ENCODE measurements at regions not wholly inside any gene's neighbourhood (a gene's known extent, or its start where the extent isn't known, plus 50 kb on each side); places are given as distances from the start of the nearest gene placed in this dataset.

DNA sequence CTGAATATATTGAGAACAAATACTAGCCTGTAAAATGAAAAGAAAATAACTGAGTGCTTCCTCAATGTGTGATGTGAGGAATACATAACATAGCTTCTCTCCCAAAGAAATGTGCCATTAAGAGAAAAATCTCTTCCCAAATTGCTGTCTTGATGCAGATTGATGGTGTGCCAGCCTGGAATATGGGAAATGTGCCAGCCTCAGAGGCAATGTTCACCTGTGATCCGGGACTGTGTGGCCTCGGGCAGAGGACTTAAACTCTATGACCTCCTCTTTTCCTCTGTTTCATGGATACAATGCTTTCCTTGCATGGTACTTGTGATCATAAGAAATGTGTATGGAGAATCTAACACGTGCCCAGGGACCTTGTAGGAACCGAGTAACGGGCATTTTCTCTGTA, 370.9 kb downstream of the DIRAS2 start:
- Histone ChIP-seq H3K4me3 (no peak overlapping the region), H3K9ac (ENCODE audit: insufficient read length) (no peak overlapping the region), H3K27ac (no peak overlapping the region), H3K9me3 (ENCODE audit: low read depth, low read length) (no peaks in the 10 kb centered on the region), H3K36me3 (ENCODE audit: insufficient read depth, low read length) (no peaks in the 10 kb centered on the region)
- TF ChIP-seq FOXP2 (optimal IDR thresholded peaks at IDR 0.05; ENCODE audit: control extremely low read depth, extremely low read length, insufficient read depth) (no peak), POLR2AphosphoS5 (IDR thresholded peaks at IDR 0.05; ENCODE audit: borderline replicate concordance, low read depth, low read length) (no peak), EZH2 (IDR thresholded peaks at IDR 0.05) (no peak)
- no peak for DNase-seq (ENCODE audit: low read depth, low spot score)

DNA sequence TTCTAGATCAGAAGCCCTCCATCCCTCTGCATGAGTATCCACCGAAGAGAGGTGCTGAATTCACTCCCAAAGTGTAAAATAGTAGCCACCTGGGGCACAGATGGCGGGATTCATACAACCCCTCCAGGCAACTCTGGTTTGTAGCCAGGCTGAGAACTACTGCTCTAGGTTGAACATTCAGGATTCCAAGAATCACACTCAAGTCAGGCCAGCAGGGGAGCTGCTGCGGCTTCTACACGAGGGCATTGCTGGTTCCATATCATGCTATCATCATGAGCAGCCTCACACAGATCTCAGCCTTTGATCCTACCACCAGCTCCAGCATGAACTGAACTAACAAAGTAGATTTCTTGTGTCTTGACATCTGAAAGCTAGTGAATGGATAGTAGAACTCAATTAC, 367.9 kb downstream of the DIRAS2 start:
- TF ChIP-seq POLR2AphosphoS5 (IDR thresholded peaks at IDR 0.05; ENCODE audit: borderline replicate concordance, low read depth, low read length): no peak
- TF ChIP-seq FOXP2 (optimal IDR thresholded peaks at IDR 0.05; ENCODE audit: control extremely low read depth, extremely low read length, insufficient read depth): no peak
- no peak for TF ChIP-seq EZH2 (IDR thresholded peaks at IDR 0.05)
- Histone ChIP-seq H3K9ac (ENCODE audit: insufficient read length) (no peak overlapping the region), H3K4me3 (no peak overlapping the region), H3K27ac (no peak overlapping the region), H3K36me3 (ENCODE audit: insufficient read depth, low read length) (no peaks in the 10 kb centered on the region), H3K9me3 (ENCODE audit: low read depth, low read length) (no peaks in the 10 kb centered on the region)
- DNase-seq (ENCODE audit: low read depth, low spot score): no peak

DNA sequence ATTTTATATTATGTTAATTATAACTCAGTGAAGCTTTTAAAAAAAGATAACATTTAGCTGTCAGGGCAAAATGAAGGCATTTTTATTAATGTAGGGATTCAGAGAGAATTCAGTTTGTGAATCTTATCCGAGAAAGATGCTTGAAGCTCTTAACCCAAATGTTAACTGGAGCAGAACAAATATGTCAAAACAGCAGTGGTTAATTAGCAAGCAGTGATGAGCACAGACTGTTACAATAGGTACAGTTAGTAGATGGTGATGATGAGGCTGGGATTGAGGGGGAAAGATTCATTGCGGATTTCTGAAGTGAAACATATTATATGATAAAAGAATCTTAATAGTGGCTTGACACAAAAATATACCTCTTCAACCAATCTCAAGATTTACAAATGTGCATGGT, 356.7 kb downstream of the DIRAS2 start:
- Histone ChIP-seq H3K4me3 (no peak overlapping the region), H3K36me3 (ENCODE audit: insufficient read depth, low read length) (no peaks in the 10 kb centered on the region), H3K9ac (ENCODE audit: insufficient read length) (no peak overlapping the region), H3K27ac (no peak overlapping the region), H3K9me3 (ENCODE audit: low read depth, low read length) (no peaks in the 10 kb centered on the region)
- TF ChIP-seq FOXP2 (optimal IDR thresholded peaks at IDR 0.05; ENCODE audit: control extremely low read depth, extremely low read length, insufficient read depth): no peak
- TF ChIP-seq POLR2AphosphoS5 (IDR thresholded peaks at IDR 0.05; ENCODE audit: borderline replicate concordance, low read depth, low read length): no peak
- no peak for TF ChIP-seq EZH2 (IDR thresholded peaks at IDR 0.05)
- DNase-seq (ENCODE audit: low read depth, low spot score): no peak

DNA sequence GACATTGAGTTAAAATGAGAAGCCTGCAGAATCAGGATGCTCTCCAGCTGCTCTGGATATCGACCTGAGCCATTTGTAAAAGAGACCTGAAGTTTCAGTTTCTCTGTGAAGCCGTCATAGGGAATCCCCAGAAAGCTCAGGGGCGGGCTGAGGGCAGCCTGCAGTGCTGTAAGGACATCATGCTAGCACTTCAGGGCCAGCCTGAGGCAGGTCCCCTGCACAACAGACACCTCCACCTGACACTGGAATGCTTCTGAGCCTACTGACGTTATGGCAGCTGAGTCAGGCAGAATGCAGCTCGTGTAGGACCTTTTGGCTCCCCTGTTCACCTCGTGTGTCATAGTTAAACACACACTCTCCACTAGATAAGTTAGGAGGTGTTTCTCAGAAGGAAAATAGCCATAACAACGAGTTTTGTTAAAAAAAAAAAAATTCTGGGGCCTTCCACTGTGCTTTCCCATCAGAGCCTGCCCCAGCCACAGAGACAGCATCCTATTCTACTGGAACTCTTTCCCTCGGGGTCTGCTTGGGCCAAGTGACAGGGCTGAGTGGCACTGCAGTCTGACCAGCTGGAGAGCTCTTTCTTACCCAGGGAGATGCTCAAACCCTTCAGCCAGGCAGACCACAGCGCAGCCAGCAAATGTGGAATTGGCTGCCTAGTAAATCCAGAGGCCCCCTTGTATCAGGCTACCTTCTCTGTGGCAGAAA, 354.9 kb downstream of the DIRAS2 start:
- H3K9ac ChIP-seq (ENCODE audit: insufficient read length): no peak overlapping the region
- H3K9me3 ChIP-seq (ENCODE audit: low read depth, low read length): no peaks in the 10 kb centered on the region
- no peaks in the 10 kb centered on the region for H3K36me3 ChIP-seq (ENCODE audit: insufficient read depth, low read length)
- DNase-seq (ENCODE audit: low read depth, low spot score): no peak
- no peak for TF ChIP-seq FOXP2 (optimal IDR thresholded peaks at IDR 0.05; ENCODE audit: control extremely low read depth, extremely low read length, insufficient read depth)
- TF ChIP-seq POLR2AphosphoS5 (IDR thresholded peaks at IDR 0.05; ENCODE audit: borderline replicate concordance, low read depth, low read length): no peak
- no peak for TF ChIP-seq EZH2 (IDR thresholded peaks at IDR 0.05)
- no peak overlapping the region for H3K4me3 ChIP-seq
- H3K27ac ChIP-seq: no peak overlapping the region

DNA sequence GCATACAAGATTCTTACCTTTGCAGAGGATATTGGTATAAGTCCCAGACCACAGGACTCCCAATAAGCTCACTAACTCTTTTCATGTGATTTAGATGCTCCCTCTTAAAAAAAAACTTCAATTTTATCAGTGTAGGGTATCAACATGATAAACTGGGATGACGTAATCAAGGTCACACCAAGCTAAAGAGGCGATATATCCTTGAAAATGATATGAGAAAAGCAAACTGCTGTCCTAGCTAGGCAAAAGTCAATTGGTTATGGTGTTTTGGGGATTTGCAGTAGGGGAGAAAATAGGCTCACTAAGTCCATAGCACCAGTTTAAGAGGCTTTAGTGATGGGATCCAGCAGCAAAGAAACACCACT, 354.4 kb downstream of the DIRAS2 start:
- TF ChIP-seq POLR2AphosphoS5 (IDR thresholded peaks at IDR 0.05; ENCODE audit: borderline replicate concordance, low read depth, low read length) (no peak), FOXP2 (optimal IDR thresholded peaks at IDR 0.05; ENCODE audit: control extremely low read depth, extremely low read length, insufficient read depth) (no peak), EZH2 (IDR thresholded peaks at IDR 0.05) (no peak)
- H3K4me3 ChIP-seq: no peak overlapping the region
- no peak overlapping the region for H3K27ac ChIP-seq
- no peaks in the 10 kb centered on the region for H3K36me3 ChIP-seq (ENCODE audit: insufficient read depth, low read length)
- no peak for DNase-seq (ENCODE audit: low read depth, low spot score)
- H3K9ac ChIP-seq (ENCODE audit: insufficient read length): no peak overlapping the region
- H3K9me3 ChIP-seq (ENCODE audit: low read depth, low read length): no peaks in the 10 kb centered on the region

DNA sequence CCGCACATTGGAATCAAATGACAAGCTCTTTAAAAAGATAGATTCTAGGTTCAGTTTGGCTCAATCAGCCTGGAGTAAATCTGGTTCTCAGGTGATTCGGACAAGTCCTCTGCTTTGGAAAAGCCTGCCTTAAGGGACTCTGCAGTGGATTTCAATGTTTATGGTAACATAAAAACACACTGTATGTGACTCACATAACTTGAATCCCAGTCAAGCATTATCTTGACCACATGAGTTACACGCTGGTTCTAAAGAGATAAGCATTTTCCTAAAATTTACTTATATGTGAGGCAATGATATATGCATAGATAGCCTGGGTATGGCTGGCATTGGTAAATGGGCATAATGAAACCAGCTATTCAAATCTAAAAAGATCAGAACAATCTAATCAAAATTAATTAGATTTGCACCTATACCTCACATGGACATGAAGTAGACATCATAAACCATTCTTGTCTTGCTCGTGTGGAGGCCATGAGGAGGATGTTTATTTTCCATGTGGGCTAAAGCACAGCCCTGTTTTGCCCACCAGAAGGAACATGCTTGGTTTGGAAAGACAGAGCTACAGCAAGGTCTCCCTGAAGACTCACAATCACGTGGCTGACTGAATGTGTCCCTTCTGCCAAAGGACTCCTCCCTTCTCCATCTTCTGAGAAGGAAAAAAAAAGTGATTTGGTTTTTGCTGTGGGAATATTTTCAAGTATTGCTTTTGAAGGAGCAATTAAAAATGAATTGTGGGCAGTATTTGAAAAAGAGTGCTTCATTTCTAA, 351.7 kb downstream of the DIRAS2 start:
- Histone ChIP-seq H3K27ac (no peak overlapping the region), H3K36me3 (ENCODE audit: insufficient read depth, low read length) (no peaks in the 10 kb centered on the region), H3K9me3 (ENCODE audit: low read depth, low read length) (no peaks in the 10 kb centered on the region), H3K9ac (ENCODE audit: insufficient read length) (no peak overlapping the region), H3K4me3 (no peak overlapping the region)
- no peak for DNase-seq (ENCODE audit: low read depth, low spot score)
- TF ChIP-seq EZH2 (IDR thresholded peaks at IDR 0.05) (no peak), FOXP2 (optimal IDR thresholded peaks at IDR 0.05; ENCODE audit: control extremely low read depth, extremely low read length, insufficient read depth) (no peak), POLR2AphosphoS5 (IDR thresholded peaks at IDR 0.05; ENCODE audit: borderline replicate concordance, low read depth, low read length) (no peak)

DNA sequence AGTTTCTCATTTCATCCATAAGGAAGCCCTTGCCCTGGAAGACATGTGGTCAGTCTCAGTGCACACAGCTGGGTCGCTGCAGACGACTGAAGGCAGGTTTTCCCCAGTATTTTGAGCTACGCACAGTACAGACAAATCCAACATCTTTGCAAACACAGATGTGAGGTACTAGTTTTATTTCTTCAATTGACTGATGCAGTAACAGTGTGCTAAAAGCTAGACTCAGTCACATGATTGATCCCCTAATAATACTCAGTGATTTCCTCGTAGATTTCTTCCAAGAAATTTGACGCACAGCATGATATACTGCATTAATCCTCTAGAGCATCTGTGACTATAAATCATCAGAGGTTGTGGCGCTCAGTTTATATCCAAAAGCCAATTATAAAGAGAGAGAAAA, 346.1 kb downstream of the DIRAS2 start:
- Histone ChIP-seq H3K9me3 (ENCODE audit: low read depth, low read length) (no peaks in the 10 kb centered on the region), H3K36me3 (ENCODE audit: insufficient read depth, low read length) (no peaks in the 10 kb centered on the region), H3K4me3 (no peak overlapping the region), H3K9ac (ENCODE audit: insufficient read length) (no peak overlapping the region), H3K27ac (no peak overlapping the region)
- no peak for TF ChIP-seq FOXP2 (optimal IDR thresholded peaks at IDR 0.05; ENCODE audit: control extremely low read depth, extremely low read length, insufficient read depth)
- no peak for DNase-seq (ENCODE audit: low read depth, low spot score)

DNA sequence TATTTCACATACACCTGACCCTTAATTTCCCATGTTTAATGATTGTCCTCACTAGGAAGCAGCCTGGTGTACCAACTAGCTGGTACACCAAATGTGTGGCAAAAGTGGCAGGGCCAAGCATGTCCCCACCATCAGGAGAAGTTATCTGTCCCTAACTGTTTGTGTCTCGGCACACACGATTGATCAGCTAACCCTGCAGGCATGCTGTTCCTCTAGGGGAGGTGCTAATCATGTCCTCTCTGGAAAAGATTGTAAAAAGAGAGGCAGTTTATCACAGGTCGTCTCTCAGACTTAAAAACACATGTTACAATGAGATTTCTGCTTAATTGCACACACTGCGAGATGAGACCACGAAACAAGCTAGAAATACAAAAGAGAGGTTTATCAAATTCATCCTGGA, 342.7 kb downstream of the DIRAS2 start:
- H3K4me3 ChIP-seq: no peak overlapping the region
- H3K36me3 ChIP-seq (ENCODE audit: insufficient read depth, low read length): no peaks in the 10 kb centered on the region
- no peak for DNase-seq (ENCODE audit: low read depth, low spot score)
- no peak overlapping the region for H3K27ac ChIP-seq
- no peaks in the 10 kb centered on the region for H3K9me3 ChIP-seq (ENCODE audit: low read depth, low read length)
- H3K9ac ChIP-seq (ENCODE audit: insufficient read length): no peak overlapping the region
- TF ChIP-seq FOXP2 (optimal IDR thresholded peaks at IDR 0.05; ENCODE audit: control extremely low read depth, extremely low read length, insufficient read depth) (no peak), EZH2 (IDR thresholded peaks at IDR 0.05) (no peak), POLR2AphosphoS5 (IDR thresholded peaks at IDR 0.05; ENCODE audit: borderline replicate concordance, low read depth, low read length) (no peak)
